Karpas-422 (cell line): ENCODE measurements at regions not wholly inside any gene's neighbourhood (a gene's known extent, or its start where the extent isn't known, plus 50 kb on each side); places are given as distances from the start of the nearest gene placed in this dataset.

Experiments used
- DNase-seq: peaks from one replicate; pipeline ENCODE4 v3.0.0-alpha.2; 2015
- H2AFZ ChIP-seq: fragments of 200-600 bp; sonication (generic); 2 replicates; pipeline ENCODE4 v1.6.1; 2014; ENCODE audit warnings: antibody characterized with exemption, low read length, mixed read lengths
- H3K27ac ChIP-seq: fragments of 200-600 bp; sonication (generic); 2 replicates; pipeline ENCODE4 v1.5.1; 2014; ENCODE audit warnings: mild to moderate bottlenecking, low read length, moderate library complexity
- H3K27me3 ChIP-seq: fragments of 200-600 bp; sonication (generic); 2 replicates; pipeline ENCODE4 v1.6.1; 2014; ENCODE audit warnings: low read length, mixed read lengths
- H3K36me3 ChIP-seq: fragments of 200-600 bp; sonication (generic); 2 replicates; pipeline ENCODE4 v1.6.1; 2014; ENCODE audit warnings: low read length, mixed read lengths; ENCODE audit not compliant: insufficient read depth
- H3K4me1 ChIP-seq: fragments of 200-600 bp; sonication (generic); 2 replicates; pipeline ENCODE4 v1.6.1; 2014; ENCODE audit warnings: mild to moderate bottlenecking, low read length, mixed read lengths
- H3K4me2 ChIP-seq: fragments of 200-600 bp; sonication (generic); 2 replicates; pipeline ENCODE4 v1.6.1; 2014; ENCODE audit warnings: low read length, low read depth, mild to moderate bottlenecking; ENCODE audit not compliant: poor library complexity, severe bottlenecking
- H3K4me3 ChIP-seq: fragments of 200-600 bp; sonication (generic); 2 replicates; pipeline ENCODE4 v1.5.1; 2014; ENCODE audit warnings: mild to moderate bottlenecking, antibody characterized with exemption, low read length, mixed read lengths
- H3K79me2 ChIP-seq: fragments of 200-600 bp; sonication (generic); 2 replicates; pipeline ENCODE4 v1.6.1; 2014; ENCODE audit warnings: mild to moderate bottlenecking, low read length, mixed read lengths
- H3K9ac ChIP-seq: fragments of 200-600 bp; sonication (generic); 2 replicates; pipeline ENCODE4 v1.6.0; 2014; ENCODE audit warnings: low read length
- H3K9me2 ChIP-seq: fragments of 200-600 bp; sonication (generic), shearing (Covaris generic); replicated peaks from 2 replicates; pipeline ENCODE4 v1.6.0; 2014; ENCODE audit warnings: mild to moderate bottlenecking, low read length, moderate library complexity; ENCODE audit not compliant: insufficient read depth
- H3K9me3 ChIP-seq: fragments of 300-700, 200-600 bp; sonication (generic); 2 replicates; pipeline ENCODE4 v1.6.1; 2014; ENCODE audit warnings: low read length, mixed read lengths
- H4K20me1 ChIP-seq: fragments of 200-600 bp; sonication (generic); 2 replicates; pipeline ENCODE4 v1.6.1; 2014; ENCODE audit warnings: mild to moderate bottlenecking, antibody characterized with exemption, low read length, low read depth; ENCODE audit not compliant: insufficient read depth

- DNase-seq = no peak
- Histone ChIP-seq H3K36me3 (no peaks in the 10 kb centered on the region), H4K20me1 (no peaks in the 10 kb centered on the region), H3K27ac (no peak overlapping the region), H3K4me2 (no peak overlapping the region), H3K4me1 (no peaks in the 10 kb centered on the region), H3K79me2 (no peaks in the 10 kb centered on the region), H2AFZ (no peak overlapping the region), H3K4me3 (no peak overlapping the region), H3K9me2 (no peaks in the 10 kb centered on the region), H3K9me3 (no peaks in the 10 kb centered on the region), H3K9ac (no peak overlapping the region), H3K27me3 (no peaks in the 10 kb centered on the region; the same call in 1 of the 2 replicates)
Observed at GRCh38 chr18:24817587-24818371, 357.3 kb downstream of the HRH4 start.

- H3K9me2 ChIP-seq = no peaks in the 10 kb centered on the region
- no peaks in the 10 kb centered on the region for H3K9me3 ChIP-seq
- no peaks in the 10 kb centered on the region for H4K20me1 ChIP-seq
- no peak overlapping the region for H2AFZ ChIP-seq
- H3K4me1 ChIP-seq = no peaks in the 10 kb centered on the region
- H3K27me3 ChIP-seq = no peaks in the 10 kb centered on the region; the same call in 1 of the 2 replicates
- H3K36me3 ChIP-seq = no peaks in the 10 kb centered on the region
- no peak for DNase-seq
- no peak overlapping the region for H3K9ac ChIP-seq
- H3K4me3 ChIP-seq = no peak overlapping the region
- no peak overlapping the region for H3K27ac ChIP-seq
- no peak overlapping the region for H3K4me2 ChIP-seq
- no peaks in the 10 kb centered on the region for H3K79me2 ChIP-seq
Observed at GRCh38 chr18:24818441-24818840, 358.0 kb downstream of the HRH4 start.

- no peak overlapping the region for H3K4me2 ChIP-seq
- H3K27me3 ChIP-seq = no peaks in the 10 kb centered on the region; the same call in 1 of the 2 replicates
- H2AFZ ChIP-seq = no peak overlapping the region
- H3K9ac ChIP-seq = no peak overlapping the region
- no peak overlapping the region for H3K4me3 ChIP-seq
- H4K20me1 ChIP-seq = no peaks in the 10 kb centered on the region
- H3K4me1 ChIP-seq = no peaks in the 10 kb centered on the region
- DNase-seq = no peak
- no peaks in the 10 kb centered on the region for H3K79me2 ChIP-seq
- H3K27ac ChIP-seq = no peak overlapping the region
- no peaks in the 10 kb centered on the region for H3K9me2 ChIP-seq
- H3K9me3 ChIP-seq = no peaks in the 10 kb centered on the region
- H3K36me3 ChIP-seq = no peaks in the 10 kb centered on the region
Observed at GRCh38 chr18:24819141-24819890, 358.9 kb downstream of the HRH4 start.

- no peak overlapping the region for H2AFZ ChIP-seq
Observed at GRCh38 chr18:24825397-24825796, 365.0 kb downstream of the HRH4 start.

GRCh38 chr18:24826605-24827004 lies 366.2 kb downstream of the HRH4 start:
- no peaks in the 10 kb centered on the region for H3K36me3 ChIP-seq
- no peaks in the 10 kb centered on the region for H3K9me2 ChIP-seq
- no peaks in the 10 kb centered on the region for H4K20me1 ChIP-seq
- H3K4me1 ChIP-seq = no peaks in the 10 kb centered on the region
- H3K79me2 ChIP-seq = no peaks in the 10 kb centered on the region
- no peaks in the 10 kb centered on the region for H3K9me3 ChIP-seq
- H2AFZ ChIP-seq = no peak overlapping the region
- DNase-seq = no peak
- no peak overlapping the region for H3K9ac ChIP-seq
- H3K4me2 ChIP-seq = no peak overlapping the region
- H3K27me3 ChIP-seq = no peaks in the 10 kb centered on the region; the same call in 1 of the 2 replicates
- H3K4me3 ChIP-seq = no peak overlapping the region
- no peak overlapping the region for H3K27ac ChIP-seq

More at GRCh38 chr18:24825397-24825796, 365.0 kb downstream of the HRH4 start:
- Histone ChIP-seq H3K9me2 (no peaks in the 10 kb centered on the region), H3K4me2 (no peak overlapping the region), H3K9ac (no peak overlapping the region), H3K9me3 (no peaks in the 10 kb centered on the region), H3K36me3 (no peaks in the 10 kb centered on the region), H3K79me2 (no peaks in the 10 kb centered on the region), H3K27ac (no peak overlapping the region), H3K27me3 (no peaks in the 10 kb centered on the region; the same call in 1 of the 2 replicates), H3K4me1 (no peaks in the 10 kb centered on the region), H3K4me3 (no peak overlapping the region), H4K20me1 (no peaks in the 10 kb centered on the region)
- no peak for DNase-seq

- Histone ChIP-seq H3K27ac (no peak overlapping the region), H3K9ac (no peak overlapping the region), H3K36me3 (no peaks in the 10 kb centered on the region), H3K9me3 (no peaks in the 10 kb centered on the region), H3K9me2 (no peaks in the 10 kb centered on the region), H3K4me1 (no peaks in the 10 kb centered on the region), H3K4me2 (no peak overlapping the region), H3K4me3 (no peak overlapping the region), H4K20me1 (no peaks in the 10 kb centered on the region), H3K27me3 (no peaks in the 10 kb centered on the region), H3K79me2 (no peaks in the 10 kb centered on the region), H2AFZ (no peak overlapping the region)
- no peak for DNase-seq
Observed at GRCh38 chr18:24827501-24827900, 367.1 kb downstream of the HRH4 start.

- Histone ChIP-seq H3K4me1 (no peaks in the 10 kb centered on the region), H3K4me2 (no peak overlapping the region), H3K27ac (no peak overlapping the region), H3K9me2 (no peaks in the 10 kb centered on the region), H3K27me3 (no peaks in the 10 kb centered on the region), H2AFZ (no peak overlapping the region), H3K9ac (no peak overlapping the region), H3K4me3 (no peak overlapping the region), H3K36me3 (no peaks in the 10 kb centered on the region), H3K9me3 (no peaks in the 10 kb centered on the region), H3K79me2 (no peaks in the 10 kb centered on the region), H4K20me1 (no peaks in the 10 kb centered on the region)
- DNase-seq = no peak
Observed at GRCh38 chr18:24831081-24831480, 370.6 kb downstream of the HRH4 start.

- Histone ChIP-seq H3K27ac (no peak overlapping the region), H3K79me2 (no peaks in the 10 kb centered on the region), H2AFZ (no peak overlapping the region), H4K20me1 (no peaks in the 10 kb centered on the region), H3K9me3 (no peaks in the 10 kb centered on the region), H3K4me1 (no peaks in the 10 kb centered on the region), H3K9me2 (no peaks in the 10 kb centered on the region), H3K36me3 (no peaks in the 10 kb centered on the region), H3K27me3 (no peaks in the 10 kb centered on the region), H3K9ac (no peak overlapping the region), H3K4me3 (no peak overlapping the region), H3K4me2 (no peak overlapping the region)
- no peak for DNase-seq
Observed at GRCh38 chr18:24831871-24832665, 371.6 kb downstream of the HRH4 start.
